SIG-M5 treated with dmso at 0.1 percent for 504 hours (cell line): ENCODE measurements at regions not wholly inside any gene's neighbourhood (a gene's known extent, or its start where the extent isn't known, plus 50 kb on each side); places are given as distances from the start of the nearest gene placed in this dataset.
A peak's percentile ranks its signal among the peaks of the same experiment; 100 is the strongest.

ENCODE experiments used
- DNase-seq: peaks from one replicate; lab custom pipeline; 2025; ENCODE audit not compliant: unreplicated experiment; lab: John Stamatoyannopoulos, UW

GRCh38 chr6:92827104-92827503, 592.3 kb downstream of the EPHA7 start:
- no peak for DNase-seq

DNA sequence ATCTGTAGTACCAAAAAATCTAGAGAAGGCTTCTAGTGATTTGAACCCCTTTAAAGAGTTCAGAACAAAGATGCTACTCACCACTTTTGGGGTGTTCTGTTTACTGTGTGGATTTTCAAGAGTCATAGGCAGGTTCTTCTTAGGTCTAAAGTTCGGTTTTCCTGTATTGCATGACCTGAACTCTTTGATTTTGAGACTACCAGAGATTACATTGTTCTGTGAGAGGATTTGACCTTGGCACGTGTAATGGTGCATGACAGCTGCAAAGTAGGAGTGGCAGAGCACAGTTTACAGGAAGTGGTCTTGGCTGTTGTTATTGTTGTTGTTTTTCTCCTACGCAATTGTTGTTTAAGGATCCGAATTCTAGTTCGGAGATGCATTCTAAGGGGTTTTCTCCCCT, 592.7 kb downstream of the EPHA7 start:
- no peak for DNase-seq

GRCh38 chr6:92822222-92822621, 597.1 kb downstream of the EPHA7 start:
- DNase-seq, result no peak

DNA sequence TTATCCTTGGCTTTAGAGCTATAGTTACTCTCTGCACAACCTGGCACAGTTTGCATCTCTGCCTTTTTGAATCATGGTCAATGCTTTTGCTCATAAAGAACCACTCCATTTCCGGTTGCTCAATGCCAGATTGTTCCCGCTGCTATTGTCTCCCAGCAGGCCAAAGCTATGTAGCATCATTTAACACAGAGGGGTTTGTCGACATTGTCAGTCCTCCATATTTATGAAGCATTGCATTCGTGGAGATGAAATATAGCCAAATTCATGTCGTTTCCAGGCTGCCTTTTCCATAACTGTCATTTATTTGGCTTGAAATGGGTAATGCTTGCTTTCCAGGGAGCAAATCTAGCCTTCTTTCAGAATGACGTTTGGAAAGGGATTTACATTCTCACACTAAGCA, 598.8 kb downstream of the EPHA7 start:
- no peak for DNase-seq

DNA sequence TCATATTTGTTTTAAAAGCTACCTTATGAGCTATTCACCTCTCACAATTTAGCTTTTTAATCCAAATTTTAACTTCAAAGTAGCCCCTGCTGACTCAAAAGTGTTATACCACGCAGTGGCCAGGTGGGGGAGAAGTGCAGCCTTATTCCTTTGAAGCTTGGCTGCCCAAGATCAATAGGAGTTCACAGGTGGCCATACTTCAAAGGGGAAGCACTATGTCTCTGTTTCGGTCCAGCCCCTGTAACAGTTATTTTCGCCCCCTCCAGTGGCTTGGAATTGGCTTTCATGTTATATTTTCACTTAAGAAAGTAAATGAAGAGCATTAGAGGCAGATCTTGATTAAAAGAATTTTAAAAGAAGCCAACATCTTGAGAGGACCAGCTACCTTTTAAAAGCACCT, 608.4 kb downstream of the EPHA7 start:
- DNase-seq, result peak; percentile 52

- no peak for DNase-seq
Measured at GRCh38 chr6:92806254-92806653, 613.1 kb downstream of the EPHA7 start.

- DNase-seq, result no peak
Measured at GRCh38 chr6:92791403-92791802, 628.0 kb downstream of the EPHA7 start.

GRCh38 chr6:92790381-92790780, 629.0 kb downstream of the EPHA7 start:
- no peak for DNase-seq

DNA sequence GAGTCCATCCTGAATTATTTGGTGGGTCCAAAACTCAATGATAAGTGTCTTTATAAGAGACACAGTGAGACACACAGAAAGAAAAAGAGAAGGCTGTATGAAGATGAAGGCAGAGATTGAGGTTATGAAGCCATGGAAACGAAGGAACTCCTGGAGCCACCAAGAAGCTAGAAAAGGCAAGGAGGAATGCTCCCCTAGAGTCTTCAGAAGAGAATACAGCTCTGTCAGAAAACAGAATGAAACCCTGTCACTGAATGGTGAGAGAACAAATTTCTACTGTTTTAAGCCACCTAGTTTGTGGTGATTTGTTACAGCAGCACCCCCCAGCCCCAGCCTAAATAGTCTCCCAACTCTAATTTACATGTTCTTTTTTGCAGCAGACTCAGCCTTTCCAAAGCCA, 635.1 kb downstream of the EPHA7 start:
- DNase-seq, result no peak

DNA sequence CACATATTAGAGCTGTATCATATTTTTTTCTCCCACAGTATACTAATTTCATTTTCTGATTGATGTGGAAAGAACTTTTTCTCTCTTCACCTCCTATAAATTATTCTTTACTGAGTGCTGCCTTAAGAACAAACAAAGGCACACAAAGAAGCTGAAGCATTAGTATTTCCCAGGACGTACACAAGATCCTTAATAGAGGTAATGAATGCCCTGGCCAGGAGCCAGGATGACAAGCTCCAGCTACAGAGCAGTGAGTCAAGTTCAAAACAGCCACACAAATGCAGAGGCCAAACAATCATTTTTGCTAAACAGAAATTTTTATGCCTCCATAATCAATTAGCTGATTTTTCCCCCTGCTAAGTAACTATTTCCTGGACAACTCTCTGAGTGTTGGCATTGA, 639.6 kb downstream of the EPHA7 start:
- DNase-seq, result no peak

DNA sequence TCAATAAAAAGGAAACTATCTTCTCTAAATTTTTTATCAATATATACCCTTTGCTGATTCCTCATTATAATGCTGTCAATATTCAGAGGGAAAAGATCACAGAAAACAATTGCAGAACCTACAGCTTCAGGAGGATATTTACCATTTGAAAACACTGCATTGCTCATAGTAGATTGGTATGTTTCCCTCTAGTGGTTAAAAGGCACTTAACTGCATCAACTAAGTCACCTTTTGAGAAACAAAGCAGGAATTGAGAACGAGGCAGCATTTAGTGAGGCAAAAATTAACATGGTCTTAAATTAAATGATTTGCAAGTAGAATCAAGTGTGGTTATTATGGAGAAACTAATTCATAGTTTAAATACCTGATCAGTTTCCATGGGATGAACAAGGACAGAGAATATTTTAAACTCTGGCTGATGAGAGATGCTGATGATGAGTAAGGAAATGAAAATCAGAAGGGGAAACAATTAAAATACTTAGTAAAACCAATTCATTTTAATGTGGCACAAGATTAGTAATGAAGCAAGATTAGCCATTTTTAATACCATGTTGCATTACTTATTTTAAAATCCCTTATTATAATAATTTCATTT, 642.1 kb downstream of the EPHA7 start:
- DNase-seq, result peak; percentile 51

DNA sequence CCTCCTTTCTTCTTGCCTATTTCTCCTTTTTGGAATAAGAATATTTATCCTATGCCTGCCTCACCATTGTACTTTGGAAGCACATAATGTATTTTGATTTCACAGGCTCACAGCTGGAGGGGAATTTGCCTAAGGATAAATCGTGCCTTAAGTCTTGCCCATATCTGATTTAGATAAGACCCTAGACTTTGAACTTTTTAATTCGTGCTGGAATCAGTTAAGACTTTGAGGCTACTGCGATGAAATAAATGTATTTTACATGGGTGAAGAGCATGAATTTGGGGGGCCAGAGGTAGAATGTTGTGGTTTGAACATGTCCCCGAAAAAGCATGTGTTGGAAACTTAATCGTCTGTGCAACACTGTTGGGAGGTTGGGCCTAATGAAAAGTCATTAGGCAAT, 648.8 kb downstream of the EPHA7 start:
- DNase-seq, result no peak

GRCh38 chr6:92767101-92767500, 652.3 kb downstream of the EPHA7 start:
- no peak for DNase-seq

DNA sequence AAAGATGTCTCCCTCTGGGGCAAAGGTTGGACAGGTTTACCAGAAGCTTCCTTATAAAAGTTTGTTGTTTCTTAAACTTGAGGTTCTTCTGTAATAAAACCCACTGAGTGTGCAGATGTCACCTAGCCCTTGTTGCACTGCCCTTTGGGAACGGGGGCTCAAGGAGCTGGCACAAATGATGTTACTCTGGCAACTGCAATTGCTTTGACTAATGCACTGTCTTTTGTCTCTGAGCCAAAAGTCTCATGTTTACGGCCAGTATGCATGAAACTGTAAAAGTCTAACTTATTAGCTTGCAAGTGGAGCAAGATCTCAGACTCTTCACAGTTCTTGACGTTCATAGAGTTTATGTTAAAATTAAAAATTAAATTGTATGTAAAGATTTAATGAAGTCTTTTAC, 655.7 kb downstream of the EPHA7 start:
- no peak for DNase-seq

DNA sequence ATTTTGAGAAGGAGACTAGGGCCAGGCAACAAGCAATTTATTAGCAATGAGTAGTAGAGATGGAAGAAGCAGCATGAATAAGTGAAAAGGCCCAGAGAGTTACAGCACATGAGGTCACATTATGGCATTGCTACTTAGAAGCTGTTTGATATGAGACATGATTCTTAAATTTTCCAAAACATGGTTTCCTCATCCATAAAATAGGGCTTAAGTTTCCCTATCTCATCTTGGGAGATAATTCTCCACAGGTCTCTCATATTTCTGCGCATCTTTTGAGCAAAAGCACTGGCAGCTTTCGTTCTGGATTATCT, 656.1 kb downstream of the EPHA7 start:
- DNase-seq, result no peak

DNA sequence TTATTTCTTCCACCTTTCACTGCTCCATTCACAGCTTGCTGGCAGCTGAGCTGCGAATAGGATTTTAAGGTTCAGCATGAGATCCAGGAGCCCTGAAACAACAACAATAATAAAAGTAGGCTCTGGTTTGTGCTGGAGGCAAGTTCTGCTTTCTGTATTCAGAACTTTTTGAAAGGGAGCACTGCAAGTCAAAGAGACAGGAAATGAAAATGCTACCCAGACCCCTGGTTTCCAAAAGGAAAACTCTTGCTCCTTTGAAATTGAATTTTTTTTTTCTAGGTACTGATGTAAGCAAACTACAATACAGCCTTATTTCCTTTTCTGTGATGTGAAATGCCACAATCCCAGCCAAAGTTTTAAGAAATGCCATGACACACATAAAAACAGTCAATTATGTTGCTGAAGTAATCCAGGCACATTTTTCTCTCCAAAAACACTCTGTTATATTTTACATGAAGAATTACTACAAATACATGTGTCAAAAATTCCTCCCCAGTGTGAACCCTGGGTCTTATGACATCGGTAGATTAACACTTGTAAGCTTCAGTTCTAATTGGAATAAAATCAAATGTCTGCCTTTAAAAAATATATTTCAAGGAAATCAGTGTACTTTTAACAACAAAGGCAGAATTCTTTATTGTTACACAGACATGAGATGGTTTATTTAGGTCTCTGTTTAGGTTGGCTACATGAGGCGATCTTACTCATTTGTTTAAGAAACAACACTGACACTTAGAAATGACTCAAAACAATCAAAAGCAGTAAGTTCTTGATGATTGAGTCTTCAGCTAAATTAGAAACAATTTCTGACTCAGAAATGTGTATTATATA, 656.7 kb downstream of the EPHA7 start:
- DNase-seq, result no peak

GRCh38 chr6:92759178-92759577, 660.2 kb downstream of the EPHA7 start:
- no peak for DNase-seq

- DNase-seq, result no peak
Measured at GRCh38 chr6:92757925-92758324, 661.4 kb downstream of the EPHA7 start.

DNA sequence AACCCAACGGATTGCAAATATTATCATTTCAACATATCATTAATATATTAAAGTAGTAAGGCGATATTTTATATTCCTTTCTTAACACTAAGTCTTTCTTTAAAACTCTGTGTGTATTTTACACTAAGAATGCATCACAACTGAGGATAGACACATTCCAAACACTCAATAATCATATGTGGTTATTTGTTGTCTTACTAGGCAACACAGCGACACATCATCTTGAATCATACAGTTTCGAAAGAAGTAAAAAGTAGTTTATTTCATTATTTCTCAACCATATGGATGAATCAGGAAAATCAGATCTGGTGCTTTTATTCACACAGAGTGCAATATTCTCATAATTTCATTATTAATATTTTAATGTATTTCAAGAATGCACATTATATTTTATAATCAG, 662.4 kb downstream of the EPHA7 start:
- no peak for DNase-seq

DNA sequence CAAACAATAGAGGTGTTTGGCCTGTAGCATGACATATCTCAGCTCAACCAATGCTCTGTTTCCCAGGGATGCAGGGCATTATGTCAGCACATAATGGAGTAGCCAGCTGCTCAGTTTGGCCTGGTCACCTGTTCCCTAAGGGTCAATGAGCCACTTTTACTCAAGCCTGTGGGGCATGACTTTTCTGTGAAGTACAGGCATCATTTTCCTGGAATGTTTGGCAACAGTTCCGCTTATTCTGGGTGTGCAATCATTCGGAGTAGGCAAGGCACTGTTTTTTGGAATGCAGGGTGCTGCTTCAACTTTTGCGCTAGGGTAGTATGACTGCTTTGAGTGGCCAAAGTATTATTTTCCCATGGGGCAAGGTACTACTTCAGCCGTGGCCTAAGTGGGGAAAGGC, 665.4 kb downstream of the EPHA7 start:
- no peak for DNase-seq

GRCh38 chr6:92752114-92752513, 667.2 kb downstream of the EPHA7 start:
- DNase-seq, result no peak

GRCh38 chr6:92748131-92748530, 671.2 kb downstream of the EPHA7 start:
- DNase-seq, result no peak

- DNase-seq, result no peak
Measured at GRCh38 chr6:92737983-92738382, 681.4 kb downstream of the EPHA7 start.
